ENCODE measurements at regions not wholly inside any gene's neighbourhood (a gene's known extent, or its start where the extent isn't known, plus 50 kb on each side); places are given as distances from the start of the nearest gene placed in this dataset.
A peak's percentile ranks its signal among the peaks of the same experiment; 100 is the strongest.
"Not testable (repeated sequence)": the region's sequence is repeated elsewhere in the genome, so short reads cannot be mapped to it uniquely, and the experiment has no call there.

DNA sequence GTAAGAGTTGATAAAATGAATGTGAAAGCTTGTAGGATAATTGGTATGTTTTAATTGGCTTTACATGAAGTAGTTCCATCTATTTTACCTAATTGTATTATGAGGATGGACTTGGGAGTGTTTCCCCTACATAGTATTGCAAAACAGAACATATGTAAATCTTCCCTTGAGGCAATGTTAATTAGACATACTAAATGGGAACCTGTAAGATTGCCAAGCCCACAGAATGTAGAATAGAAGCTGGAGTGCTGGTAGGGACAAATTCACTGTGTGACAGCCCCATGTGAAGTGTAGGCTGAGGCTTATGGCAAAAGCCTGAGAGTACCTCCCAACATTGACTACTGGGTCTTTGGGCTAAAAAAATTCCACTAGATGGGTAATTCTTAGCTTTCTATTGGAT lies 615.0 kb upstream of the AMOT start:
- no peak for DNase-seq (ENCODE audit: low spot score)
- in situ Hi-C loops (cut with HindIII; ENCODE audit: low sequenced_read_pairs): no loop called here

- in situ Hi-C loops (cut with HindIII; ENCODE audit: low sequenced_read_pairs): no loop called here
- DNase-seq (ENCODE audit: low spot score): no peak
Measured at GRCh38 chrX:113429011-113429410, 588.4 kb upstream of the AMOT start.

DNA sequence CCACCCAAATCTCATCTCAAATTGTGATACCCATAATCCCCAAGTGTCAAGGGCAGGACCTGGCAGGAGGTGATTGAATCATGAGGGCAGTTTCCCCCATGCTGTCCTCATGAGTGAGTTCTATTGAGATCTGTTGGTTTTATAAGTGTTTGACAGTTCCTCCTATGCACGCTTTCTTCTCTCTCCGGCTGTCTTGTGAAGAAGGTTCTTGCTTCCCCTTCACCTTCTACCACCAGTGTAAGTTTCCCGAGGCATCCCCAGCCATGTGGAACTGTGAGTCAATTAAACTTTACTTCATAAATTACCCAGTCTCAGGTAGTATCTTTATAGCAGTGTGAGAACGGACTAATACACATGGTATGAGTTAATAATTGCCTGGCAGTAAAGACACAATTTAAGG lies 581.7 kb upstream of the AMOT start:
- DNase-seq (ENCODE audit: low spot score): no peak
- in situ Hi-C loops (cut with HindIII; ENCODE audit: low sequenced_read_pairs): no loop called here

DNA sequence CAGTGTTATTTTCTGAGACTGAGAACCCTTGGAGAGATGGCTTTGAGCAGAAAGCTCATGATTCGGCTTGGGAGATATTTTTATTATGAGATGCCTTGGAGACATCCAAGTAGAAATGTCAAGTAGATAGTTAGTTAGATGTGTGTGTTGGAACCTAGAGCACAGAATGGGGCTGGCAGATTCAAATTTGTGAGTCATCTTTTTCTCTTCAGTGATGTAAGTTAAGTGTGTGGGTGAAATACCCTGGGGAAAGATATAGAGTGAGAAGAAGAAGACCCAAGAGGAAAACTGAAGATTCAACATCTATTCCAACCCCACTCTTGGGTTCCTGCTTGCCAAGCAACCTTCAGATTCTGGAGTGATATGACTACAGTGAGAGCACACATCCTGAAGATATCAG lies 580.8 kb upstream of the AMOT start:
- in situ Hi-C loops (cut with HindIII; ENCODE audit: low sequenced_read_pairs): no loop called here
- DNase-seq (ENCODE audit: low spot score): no peak

DNA sequence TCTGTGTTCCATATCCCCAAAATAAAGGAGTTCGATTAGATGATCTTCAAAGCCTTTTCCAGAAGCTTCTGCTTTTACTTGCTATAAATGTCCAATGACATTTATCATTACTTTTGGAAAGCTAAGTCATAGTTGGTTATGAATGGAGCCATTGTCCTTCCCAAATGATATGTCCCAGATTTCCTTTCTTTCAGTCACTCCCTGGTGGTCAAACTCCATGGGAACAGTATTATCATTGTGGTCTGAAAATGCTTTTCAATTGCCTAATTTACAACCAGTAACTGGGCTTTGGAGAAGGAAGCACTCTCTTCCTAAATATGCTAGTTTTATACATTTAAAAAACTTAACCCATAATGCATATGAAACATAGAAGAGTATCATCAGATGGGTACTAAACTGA lies 571.5 kb upstream of the AMOT start:
- DNase-seq (ENCODE audit: low spot score): no peak
- in situ Hi-C loops (cut with HindIII; ENCODE audit: low sequenced_read_pairs): no loop called here

DNA sequence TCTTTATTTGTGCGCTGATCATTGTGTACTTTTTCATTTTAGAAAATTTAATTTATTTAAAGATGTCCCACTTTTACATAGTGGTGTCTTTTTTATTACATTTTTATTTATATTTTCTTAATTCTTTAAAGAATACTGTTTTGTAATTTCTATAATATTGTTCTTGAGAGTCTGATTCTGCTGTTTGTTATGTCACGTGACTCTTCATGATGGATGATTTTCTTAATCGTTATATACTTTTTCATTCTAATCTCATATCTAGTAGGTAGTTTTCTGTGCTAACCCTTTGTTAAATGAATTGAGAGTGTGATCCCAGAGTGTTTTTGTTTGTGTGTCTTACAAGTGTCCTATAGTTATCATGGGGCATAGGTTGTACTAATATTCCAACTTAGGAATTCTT lies 568.2 kb upstream of the AMOT start:
- in situ Hi-C loops (cut with HindIII; ENCODE audit: low sequenced_read_pairs): no loop called here
- no peak for DNase-seq (ENCODE audit: low spot score)

DNA sequence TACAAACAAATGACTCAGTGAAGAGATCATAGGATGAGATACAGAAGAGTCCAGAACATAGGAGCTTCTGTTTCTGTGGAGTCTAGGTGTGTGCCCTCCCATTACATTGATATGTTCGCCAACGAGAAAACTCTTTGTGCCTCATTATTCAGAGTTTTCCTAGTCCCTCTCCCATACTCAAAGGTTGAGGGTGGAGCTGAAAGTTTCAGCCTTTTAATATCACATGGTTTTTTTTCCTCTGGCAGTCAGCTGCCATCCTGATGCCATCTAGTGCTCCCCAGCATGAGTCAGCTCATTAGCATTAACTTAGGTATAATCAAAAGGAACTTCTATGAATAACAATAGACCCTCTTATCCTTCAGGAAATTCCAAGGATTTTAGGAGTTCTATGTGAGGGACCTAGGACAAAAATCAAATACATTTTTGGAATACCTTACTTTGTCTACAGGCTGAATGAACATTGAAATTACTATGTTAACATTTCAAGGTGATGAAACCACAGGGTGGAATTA lies 559.6 kb upstream of the AMOT start:
- no peak for DNase-seq (ENCODE audit: low spot score)
- in situ Hi-C loops (cut with HindIII; ENCODE audit: low sequenced_read_pairs): no loop called here

- in situ Hi-C loops (cut with HindIII; ENCODE audit: low sequenced_read_pairs): no loop called here
- no peak for DNase-seq (ENCODE audit: low spot score)
Measured at GRCh38 chrX:113399506-113400192, 559.0 kb upstream of the AMOT start.

DNA sequence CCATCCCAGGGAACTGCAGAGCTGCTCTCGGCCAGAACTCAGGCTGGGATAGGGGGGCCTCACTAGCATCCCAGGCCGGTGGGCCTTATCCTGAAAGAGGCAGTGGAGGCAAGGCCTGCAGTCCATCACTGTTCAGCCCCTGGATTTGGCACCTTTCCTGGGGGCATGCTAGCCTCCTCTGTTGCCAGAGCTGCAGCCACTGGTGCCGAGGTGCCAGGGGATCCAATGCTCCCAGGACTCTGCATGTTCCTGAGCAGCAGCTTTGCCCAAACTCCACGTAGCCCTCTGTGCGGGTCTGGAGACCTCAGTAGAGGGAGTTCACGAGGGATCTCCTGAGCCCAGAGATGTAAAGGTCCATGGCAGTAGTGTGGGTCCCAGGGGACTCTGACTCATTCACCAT lies 551.7 kb upstream of the AMOT start:
- in situ Hi-C loops (cut with HindIII; ENCODE audit: low sequenced_read_pairs): no loop called here
- DNase-seq (ENCODE audit: low spot score): no peak

DNA sequence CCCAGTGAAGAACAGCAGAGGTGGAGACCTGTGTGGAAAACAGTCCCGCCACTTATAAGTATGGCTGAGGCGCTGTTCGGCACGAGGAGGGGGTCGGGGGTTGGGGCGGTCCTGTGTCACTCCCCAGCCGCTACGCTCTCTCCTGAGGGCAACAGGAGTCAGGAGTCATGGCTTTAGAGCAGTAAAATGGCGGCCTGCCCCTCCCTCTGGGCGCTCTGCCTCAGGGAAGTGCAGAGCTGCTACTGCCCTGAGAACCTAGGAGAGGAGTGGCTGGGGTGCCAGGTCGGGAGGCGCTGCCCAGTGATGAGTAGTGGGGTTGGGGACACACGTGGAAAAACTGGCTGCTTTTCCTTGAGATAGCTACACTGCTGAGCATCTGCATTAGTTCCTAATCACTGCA lies 551.2 kb upstream of the AMOT start:
- no peak for DNase-seq (ENCODE audit: low spot score)
- in situ Hi-C loops (cut with HindIII; ENCODE audit: low sequenced_read_pairs): no loop called here

DNA sequence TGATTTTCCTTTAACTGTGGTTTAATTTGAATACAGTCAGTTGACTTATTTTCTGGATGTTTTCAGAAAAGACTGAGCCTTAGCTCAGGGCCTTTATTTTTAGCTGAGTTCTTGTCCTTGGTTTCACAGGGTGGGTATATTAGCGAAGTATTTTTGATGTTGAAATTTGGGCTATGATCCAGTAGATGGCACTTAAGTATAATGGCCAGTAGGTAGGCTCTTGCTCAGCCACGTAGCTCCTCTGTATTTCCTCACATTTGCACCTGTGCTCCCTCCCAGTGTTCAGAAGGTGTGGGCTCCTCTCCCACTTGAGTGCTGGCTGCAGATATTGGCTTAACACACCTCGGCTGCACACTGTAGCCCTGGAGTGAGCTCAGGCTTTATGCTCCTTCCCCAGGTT lies 549.9 kb upstream of the AMOT start:
- DNase-seq (ENCODE audit: low spot score): no peak
- in situ Hi-C loops (cut with HindIII; ENCODE audit: low sequenced_read_pairs): no loop called here

- in situ Hi-C loops (cut with HindIII; ENCODE audit: low sequenced_read_pairs): no loop called here
- no peak for DNase-seq (ENCODE audit: low spot score)
Measured at GRCh38 chrX:113389846-113390245, 549.2 kb upstream of the AMOT start.

DNA sequence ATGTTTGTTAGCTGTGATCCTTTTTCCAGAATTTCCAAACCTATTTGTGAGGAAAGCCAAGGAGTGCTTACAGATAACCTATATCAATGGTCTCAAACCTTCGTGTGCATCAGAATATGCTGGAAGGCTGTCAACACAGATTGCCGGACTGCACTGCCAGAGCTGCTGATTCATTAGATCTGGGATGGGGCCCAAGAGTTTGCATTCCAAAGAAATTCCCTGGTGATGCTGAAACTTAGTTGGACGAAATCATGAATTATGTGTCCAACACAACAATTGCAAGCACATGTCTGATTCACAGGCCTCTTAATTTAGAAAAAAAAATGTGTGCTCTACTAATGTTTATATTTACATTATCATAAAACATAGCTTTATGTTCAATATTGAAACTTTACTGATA lies 544.0 kb upstream of the AMOT start:
- in situ Hi-C loops (cut with HindIII; ENCODE audit: low sequenced_read_pairs): no loop called here
- DNase-seq (ENCODE audit: low spot score): peak; percentile 1

- DNase-seq (ENCODE audit: low spot score); in situ Hi-C loops (cut with HindIII; ENCODE audit: low sequenced_read_pairs): not testable (repeated sequence)
Measured at GRCh38 chrX:113373421-113373820, 532.8 kb upstream of the AMOT start.

DNA sequence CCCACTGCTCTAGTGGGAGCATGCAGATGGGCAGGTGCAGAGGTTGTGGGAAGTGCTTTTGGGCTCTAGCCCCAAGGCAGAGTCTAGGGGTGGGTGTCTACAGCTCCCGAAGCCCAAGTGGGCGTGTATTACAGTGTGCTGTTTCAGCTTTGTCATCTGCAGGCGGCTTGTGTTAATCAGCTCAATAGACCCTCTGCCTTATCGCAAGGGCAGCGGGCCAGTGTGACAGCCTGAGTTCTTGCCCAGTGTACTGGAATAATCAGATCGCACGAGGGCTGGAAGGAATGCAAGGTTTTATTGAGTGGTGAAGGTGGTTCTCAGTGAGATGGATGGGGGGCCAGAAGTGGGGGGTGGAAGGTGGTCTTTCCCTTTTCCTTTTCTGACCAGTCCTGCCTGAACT lies 529.4 kb upstream of the AMOT start:
- no peak for DNase-seq (ENCODE audit: low spot score)
- in situ Hi-C loops (cut with HindIII; ENCODE audit: low sequenced_read_pairs): no loop called here

DNA sequence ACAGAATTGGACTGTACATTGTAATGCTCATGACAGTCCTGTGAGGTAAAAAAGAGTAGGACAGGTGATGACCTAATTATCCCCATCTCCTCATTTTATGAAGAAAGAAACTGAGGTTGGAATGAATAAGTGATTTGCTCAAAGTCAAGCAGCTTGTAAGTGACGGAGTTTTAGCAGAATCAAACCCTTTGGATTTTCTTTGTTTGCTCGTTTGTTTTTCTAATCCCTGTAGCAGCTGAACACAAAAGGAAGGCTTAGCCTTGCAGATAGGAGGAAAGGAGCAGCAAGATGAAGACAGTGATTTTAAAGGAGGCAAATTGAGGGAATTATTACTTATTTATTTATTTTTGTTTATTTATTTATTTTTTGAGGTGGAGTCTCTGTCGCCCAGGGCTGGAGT lies 528.4 kb upstream of the AMOT start:
- in situ Hi-C loops (cut with HindIII; ENCODE audit: low sequenced_read_pairs): no loop called here
- DNase-seq (ENCODE audit: low spot score): no peak

DNA sequence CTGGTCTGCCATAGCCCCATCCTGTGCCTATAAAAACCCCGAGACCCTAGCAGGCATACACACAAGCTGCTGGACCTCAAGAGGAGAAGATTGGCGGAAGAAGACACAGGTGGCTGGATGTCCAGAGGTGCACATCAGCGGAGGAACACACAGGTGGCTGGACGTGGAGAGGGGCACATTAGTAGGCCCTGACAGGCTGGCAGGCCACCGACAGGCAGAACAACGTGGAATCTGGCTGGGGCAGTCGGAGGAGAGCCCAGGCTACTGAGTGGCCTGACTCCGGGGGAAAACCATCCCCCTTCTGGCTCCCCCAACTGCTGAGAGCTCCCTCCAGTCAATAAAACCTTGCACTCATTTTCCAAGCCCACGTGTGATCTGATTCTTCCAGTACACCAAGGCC lies 512.5 kb upstream of the AMOT start:
- DNase-seq (ENCODE audit: low spot score): no peak
- in situ Hi-C loops (cut with HindIII; ENCODE audit: low sequenced_read_pairs): no loop called here

GRCh38 chrX:113330416-113330815 lies 489.8 kb upstream of the AMOT start:
- no peak for DNase-seq (ENCODE audit: low spot score)
- in situ Hi-C loops (cut with HindIII; ENCODE audit: low sequenced_read_pairs): no loop called here

DNA sequence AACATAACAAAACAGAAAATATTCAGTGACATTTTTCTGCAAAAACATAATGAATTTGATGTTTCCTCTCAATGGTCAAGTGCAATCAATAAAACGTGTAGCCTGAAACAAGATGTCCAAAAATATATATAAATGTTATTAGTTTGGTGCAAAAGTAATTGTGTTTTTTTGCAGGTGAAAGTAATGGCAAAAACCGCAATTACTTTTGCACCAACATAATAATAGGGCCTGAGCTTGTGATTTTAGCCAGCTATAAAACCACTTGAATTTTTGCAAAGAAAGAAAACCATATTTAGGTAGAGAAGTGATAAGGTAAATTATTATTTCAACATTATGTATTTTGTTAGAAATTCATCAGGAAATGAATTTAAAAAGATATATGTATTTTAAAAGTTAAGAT lies 475.3 kb upstream of the AMOT start:
- DNase-seq (ENCODE audit: low spot score): no peak
- in situ Hi-C loops (cut with HindIII; ENCODE audit: low sequenced_read_pairs): no loop called here

GRCh38 chrX:113305496-113305895 lies 464.9 kb upstream of the AMOT start:
- in situ Hi-C loops (cut with HindIII; ENCODE audit: low sequenced_read_pairs): no loop called here
- no peak for DNase-seq (ENCODE audit: low spot score)

- in situ Hi-C loops (cut with HindIII; ENCODE audit: low sequenced_read_pairs): no loop called here
- DNase-seq (ENCODE audit: low spot score): no peak
Measured at GRCh38 chrX:113300580-113300979, 459.9 kb upstream of the AMOT start.

DNA sequence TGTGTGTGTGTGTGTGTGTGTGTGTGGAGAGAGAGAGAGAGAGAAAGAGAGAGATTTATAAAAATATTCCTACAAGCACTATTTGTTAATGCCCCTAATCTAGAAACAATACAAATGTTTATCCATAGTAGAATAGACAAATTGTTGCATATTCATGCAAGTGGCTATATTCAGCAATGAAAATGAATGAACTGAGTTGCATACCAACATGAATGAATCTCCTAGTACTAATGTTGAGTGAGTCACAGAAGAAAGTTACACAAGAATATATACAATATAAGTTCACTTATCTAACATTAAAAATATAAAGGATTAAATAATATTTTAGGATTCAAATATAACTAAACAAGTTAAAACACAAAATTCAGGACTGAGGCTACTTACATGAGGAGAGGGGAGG lies 456.8 kb upstream of the AMOT start:
- no peak for DNase-seq (ENCODE audit: low spot score)
- in situ Hi-C loops (cut with HindIII; ENCODE audit: low sequenced_read_pairs): no loop called here

Measured in G401 (cell line).